H1 (cell line): ENCODE measurements at regions not wholly inside any gene's neighbourhood (a gene's known extent, or its start where the extent isn't known, plus 50 kb on each side); places are given as distances from the start of the nearest gene placed in this dataset.

ENCODE experiments used
- BACH1 ChIP-seq: IDR thresholded peaks from 2 replicates; pipeline ENCODE4 v1.6.1; 2012; ENCODE audit warnings: low read length, improper control_type of control experiment
- CHD2 ChIP-seq: IDR thresholded peaks from 2 replicates; pipeline ENCODE4 v1.6.1; 2012; ENCODE audit warnings: low read length, improper control_type of control experiment
- SP4 ChIP-seq: IDR thresholded peaks from 2 replicates; pipeline ENCODE4 v1.6.1; 2012; ENCODE audit warnings: low read length, inconsistent platforms
- TEAD4 ChIP-seq: IDR thresholded peaks from 2 replicates; pipeline ENCODE4 v1.6.1; 2012; ENCODE audit warnings: low read depth, low read length, inconsistent platforms, mixed read lengths

DNA sequence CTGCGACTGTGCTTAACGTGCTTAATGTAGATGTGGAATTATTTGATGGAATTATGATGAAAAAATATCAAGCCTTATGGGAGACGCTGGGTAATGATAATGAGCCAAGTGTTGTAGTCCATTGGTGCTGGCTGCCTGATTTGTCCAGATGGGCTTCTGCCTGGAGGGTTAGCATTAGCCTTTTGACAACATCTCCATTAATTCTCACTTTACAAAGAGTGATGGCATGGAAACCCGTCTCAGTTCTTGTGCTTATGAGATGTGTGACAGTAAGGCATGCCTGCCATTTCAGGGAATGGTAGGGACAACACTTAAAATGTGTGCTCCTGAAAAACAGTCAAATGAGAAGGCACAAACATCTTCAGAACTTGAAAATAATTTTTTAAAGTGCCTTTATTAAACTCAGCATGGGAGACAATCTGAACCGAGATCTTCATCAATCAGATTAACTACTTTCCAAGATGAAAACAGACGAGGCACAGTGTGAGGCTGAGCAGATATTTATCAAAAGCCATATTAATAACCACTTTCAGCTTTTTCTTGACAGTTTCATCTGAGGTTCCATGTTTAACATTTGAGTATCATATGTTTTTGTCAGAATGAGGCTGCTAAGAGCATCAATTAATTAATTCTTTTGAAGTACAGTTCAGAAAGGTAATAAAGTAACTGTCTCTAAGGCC is 473.1 kb downstream of the NXPH1 start (continued):
- TF ChIP-seq TEAD4 (no peak), CHD2 (no peak), SP4 (no peak), BACH1 (no peak)
